HPDE6-E6E7 (cell line): ENCODE measurements at regions not wholly inside any gene's neighbourhood (a gene's known extent, or its start where the extent isn't known, plus 50 kb on each side); places are given as distances from the start of the nearest gene placed in this dataset.
"Not testable (repeated sequence)": the region's sequence is repeated elsewhere in the genome, so short reads cannot be mapped to it uniquely, and the experiment has no call there.

Source experiments
- DNase-seq: peaks from one replicate; pipeline ENCODE4 v3.0.0; 2011; ENCODE audit warnings: missing footprints; ENCODE audit errors: extremely low spot score

DNA sequence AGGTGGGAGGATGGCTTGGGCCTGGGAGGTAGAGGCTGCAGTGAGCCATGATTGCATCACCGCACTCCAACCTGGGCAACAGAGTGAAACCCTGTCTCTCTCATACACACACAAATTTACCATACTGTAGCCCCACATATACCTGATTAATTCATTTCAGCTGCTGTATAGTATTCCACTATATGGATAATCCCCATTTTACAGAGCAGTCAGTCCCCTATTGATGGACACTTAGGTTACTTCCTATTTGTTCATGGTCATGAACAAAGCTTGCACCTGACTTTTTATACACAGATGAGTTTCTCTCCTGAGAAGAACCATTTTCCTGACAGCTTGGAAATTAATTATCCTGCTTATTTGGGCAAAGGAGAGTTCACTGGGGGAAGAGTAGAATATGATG is 59.2 kb downstream of the EMX2 start:
- DNase-seq, result no peak

DNA sequence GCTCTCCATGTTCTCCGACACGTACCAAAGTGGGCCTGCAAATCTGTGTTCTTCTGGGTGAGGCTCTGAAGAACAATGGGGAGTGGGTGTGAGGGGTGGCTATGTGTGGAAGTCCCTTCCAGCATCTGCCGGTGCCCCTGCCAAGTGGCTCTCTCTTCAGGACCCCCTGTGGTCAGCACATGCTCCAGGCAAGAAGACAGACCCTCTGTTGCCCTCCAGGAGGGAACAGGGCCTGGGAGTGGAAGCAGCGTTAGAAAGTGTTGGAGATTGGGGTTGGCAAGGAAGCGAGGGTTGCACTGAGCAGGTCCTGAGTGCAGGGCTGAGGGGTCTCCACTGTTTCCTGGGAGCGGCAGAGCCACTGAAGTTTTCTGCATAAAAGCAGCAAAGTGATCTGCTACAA is 60.5 kb downstream of the EMX2 start:
- no peak for DNase-seq

DNA sequence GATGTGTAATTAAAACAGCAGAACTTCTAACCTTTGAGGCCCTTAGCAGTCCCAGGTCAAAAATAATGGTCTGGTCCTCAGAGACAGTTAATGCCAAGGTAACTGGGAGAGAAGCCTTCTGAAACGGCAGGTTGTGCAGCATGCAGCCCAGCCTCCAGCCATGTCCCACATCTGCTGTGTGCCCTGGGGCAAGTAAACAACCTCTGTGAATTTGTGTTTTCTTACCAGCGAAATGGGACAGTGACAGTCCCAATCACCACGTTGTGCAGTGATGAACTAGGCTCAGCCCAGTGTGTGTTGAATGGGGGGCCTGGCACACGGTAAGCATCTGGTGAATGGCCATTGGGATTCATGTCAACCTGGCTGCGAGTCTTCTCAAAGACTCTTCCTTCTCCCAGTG is 61.2 kb downstream of the EMX2 start:
- DNase-seq, result no peak

DNA sequence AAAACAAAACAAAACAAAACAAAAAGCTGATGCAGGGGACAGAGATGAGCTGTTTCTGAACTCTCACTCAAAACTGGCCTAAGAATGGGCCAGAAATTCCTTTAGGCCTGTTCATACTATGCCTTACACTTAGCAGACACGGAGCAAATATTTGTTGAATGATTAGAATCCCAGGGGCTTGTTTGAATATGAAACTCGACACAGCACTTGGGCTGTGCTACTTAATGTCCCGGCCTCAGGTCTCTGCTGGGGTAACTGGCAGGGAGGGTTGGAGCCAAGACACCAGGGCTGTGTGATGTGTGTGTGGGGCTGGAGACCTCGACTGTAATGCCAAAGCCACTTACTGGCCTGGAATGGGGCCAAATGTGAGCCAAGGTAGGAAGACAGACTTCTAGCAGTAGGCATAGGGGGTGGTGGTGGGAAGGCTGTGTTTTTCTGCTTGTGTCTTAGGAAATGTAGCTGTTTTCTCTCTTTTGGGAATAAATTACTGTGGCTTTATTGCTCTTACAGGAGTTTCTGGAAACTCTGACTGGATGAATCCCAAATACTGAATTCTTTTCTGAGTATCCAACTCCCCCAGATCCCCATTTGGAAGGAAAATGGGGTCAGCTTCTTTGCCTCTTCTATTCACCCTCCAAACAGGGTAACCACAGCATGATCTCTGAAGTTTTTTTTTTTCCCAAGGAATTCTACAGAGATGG is 66.7 kb downstream of the EMX2 start:
- DNase-seq, result no peak

DNA sequence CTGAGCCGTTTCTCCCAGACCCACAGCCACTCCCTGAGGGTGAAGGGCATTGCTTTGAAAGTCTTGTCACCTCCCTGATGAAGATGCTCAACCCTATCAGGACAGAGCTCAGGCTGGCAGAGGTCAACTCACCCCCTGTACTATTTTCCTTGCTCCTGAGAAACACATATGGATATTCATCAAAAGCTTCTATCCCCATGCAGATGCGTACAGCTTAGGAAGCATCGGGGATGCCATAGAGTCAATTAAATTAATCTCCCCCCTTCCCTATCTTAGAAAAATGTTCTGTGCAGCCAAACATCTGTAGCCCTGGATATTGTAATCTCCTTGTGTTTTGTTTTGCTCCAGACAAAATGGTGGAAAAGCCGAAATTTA is 67.2 kb downstream of the EMX2 start:
- DNase-seq, result no peak

DNA sequence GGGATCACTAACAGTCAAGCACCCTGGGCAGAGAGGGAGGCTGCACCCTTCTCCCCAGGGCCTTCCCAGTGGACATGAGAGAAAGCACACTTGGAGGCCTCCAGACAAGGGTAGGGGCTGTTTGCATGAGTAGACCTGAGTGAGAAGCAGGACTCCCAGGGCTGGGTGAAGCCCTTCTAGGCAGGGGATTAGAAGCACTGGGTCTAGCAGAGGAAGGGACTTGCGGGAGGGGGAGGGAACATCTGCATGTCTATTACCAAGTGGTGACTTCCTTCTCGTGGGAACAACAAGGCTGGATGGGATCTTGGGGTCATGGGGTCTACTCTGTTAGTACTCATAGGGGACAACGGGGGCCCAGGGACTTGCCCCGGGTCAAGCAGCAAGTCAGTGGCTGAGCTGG is 67.8 kb downstream of the EMX2 start:
- DNase-seq, result no peak

DNA sequence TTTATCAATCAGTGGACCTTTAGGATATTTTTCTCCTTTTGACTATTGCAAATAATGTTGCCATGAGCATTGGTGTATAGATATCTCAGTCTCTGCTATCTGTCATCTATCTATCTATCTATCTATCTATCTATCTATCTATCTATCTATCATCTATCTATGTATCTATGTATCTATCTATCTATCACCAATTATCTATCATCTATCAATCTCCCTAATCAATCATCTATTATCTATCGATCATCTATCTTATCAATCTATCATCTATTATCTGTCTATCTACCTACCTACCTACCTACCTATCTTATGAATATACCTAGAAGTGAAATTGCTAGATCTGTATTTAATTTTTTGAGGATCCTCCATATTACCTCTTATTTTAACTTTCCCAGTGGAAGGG is 69.6 kb downstream of the EMX2 start:
- DNase-seq, result no peak

DNA sequence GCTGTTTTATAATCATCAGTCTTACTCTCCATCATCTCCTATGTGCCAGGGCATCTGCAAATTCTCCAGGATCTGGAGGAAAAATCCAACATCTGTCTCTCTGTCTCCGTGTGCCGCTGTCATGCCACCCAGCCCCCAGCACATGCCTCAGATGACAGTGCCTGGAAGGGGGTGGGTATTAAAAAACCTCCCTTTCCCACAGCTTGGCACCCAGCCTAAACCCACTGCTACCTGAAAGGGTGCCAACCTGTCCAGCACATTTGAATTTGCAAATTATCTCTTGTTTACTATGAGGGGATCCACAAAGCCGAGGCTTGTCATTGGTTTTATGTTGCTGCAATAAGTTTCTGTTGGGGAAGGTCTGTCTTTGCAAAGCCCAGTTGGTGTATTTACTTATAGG is 73.1 kb downstream of the EMX2 start:
- DNase-seq, result no peak

DNA sequence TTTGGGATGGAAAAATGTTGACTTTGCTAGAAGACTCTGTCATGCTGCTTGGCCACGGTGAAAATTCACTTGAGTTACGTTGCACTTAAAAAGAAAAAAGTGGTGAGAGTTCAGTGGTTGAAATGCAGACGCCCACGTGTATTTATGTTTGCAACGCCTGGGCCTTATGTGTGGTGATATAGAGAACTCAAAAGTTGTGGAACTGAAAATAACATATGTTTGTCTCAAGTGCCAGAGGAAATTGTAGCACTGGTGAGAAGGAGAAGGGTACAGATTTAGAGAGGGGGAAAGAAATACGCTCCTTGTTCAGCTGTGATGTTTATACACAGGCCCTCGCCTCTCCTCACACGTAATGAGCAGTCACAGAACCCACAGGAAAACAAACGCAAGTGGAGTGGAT is 73.6 kb downstream of the EMX2 start:
- DNase-seq, result no peak

DNA sequence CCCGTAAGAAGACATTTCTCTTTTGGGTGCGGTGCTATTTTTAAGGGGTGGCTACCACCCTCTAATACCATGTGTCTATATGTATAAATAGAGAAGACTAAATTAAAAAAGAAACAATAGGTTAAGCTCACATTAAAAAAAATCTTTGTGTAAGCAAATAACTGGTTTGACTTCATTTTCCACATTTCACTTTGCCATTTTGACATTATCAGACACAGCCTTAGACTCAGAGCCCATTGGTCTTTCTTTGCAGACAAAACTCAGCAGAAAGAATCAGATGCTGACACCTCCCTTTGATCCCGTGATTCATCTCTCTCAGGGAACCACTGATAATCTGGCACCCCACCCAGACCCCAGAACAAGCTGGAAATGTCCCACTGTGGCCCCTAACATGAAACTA is 74.5 kb downstream of the EMX2 start:
- no peak for DNase-seq

DNA sequence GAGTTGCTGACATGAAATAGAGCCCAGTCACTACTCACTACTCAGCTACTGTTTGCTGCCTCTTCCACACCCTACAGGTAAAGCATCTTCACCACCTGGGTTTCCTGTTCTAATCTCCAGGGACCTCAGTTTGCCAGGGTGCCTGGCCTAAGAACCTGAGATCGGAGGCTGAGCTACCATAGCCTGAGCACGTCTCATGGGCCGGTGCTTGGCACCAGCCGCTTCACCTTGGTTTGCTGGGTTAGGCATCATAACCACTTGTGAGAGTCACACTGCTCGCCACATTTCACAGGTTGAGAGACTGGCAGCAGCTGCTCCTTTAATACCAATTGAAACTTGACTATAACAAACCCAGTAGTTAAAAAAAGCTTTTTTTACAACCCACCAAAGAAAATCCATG is 75.1 kb downstream of the EMX2 start:
- DNase-seq, result no peak

DNA sequence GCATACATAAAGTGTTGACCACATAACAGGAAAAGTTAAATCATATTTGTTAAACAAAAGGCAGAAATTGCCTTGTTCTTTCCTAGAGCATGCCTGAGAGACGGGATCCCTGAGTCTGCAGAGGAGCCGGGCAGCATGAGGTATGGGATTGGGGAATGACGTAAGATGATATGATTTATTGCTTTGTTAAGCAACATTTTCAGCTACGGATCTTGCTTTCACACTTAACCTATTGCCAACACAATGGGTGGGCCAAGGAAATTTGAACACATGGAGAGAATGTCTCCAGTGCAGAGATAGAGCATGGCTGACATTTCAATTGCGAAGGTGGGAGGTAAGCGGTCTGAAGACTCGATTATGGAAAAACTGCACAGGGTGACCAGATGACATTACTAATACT is 76.7 kb downstream of the EMX2 start:
- DNase-seq, result no peak

DNA sequence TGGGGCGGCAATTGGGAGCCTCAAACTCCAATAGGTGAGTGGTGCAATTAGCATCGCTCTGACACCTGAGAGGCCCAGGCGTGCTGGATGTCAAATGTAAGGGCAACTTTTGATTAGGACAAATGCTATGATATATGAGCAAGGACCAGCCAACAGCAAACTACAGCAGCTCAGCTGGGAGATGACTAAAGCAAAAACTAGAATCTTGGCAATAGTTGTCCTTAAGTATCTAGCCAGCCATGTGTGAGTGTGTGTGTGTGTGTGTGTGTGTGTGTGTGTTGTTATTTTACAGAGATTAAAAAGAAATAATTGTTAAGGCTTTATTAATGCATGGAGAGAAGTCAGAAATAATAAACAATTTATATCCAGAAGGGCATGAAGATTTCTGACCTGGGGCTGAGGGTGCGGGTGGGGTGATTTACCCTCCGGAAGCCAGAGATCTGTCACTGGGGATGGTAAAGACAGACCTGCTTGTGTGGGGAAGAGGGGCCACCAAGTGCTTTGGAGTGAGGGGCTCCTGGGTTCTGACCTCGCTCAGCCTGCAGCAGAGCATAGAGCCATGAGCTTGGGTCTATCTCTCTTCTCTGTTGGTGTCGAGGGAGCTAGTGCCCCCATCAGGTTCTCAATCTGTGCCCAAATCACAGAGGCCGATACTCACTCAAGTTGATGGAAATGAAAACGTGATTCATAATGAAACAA is 77.3 kb downstream of the EMX2 start:
- DNase-seq, result no peak

DNA sequence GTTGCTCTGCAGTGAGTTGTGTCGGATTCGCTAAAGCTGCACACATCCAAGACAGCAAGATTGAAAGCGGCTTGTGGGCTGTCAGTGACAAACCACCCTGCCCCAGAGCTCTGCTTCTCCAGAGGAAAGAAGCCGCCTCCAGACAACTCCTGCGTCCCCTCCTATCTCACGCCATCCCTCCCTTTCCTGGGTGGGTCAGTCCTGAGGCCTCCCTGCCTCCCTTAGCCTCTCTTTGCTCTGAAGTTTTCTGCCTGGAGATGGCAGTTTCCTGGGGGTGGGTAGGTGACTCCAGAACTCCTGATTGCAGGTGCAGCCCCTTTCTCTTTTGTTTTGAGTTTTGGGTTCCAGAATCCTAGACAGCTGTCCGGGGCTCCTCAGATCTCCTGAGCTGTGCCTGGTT is 78.7 kb downstream of the EMX2 start:
- no peak for DNase-seq

DNA sequence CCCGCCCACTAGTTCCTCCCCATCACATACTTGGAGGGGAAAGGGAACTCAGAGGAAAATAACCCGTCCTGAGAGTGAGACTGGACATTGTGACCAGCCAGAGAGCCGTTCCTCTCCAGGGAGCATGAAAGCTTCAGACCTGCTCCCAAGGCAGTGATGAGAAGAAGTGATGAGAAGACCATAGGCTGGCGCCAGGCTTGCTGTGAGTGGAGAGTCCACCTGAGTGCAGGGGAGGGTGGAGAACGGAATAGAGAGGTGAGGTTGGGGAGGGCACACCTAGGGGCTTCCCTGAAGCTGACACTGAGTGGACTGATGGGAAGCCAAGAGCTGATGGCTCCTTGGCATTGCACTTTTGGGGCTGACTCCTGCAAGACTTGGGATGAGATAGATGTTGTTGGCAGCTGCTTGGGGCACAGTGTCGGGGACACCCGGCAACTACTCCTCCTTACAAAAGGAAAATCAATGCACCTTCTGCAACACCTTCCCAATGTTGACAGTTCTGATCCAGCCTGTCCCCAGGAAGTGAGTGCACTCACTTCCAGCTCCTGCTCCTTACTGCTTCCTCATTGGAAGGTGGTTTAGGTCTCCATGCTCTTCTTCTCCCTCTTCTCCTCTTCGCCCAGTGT is 79.4 kb downstream of the EMX2 start:
- no peak for DNase-seq

DNA sequence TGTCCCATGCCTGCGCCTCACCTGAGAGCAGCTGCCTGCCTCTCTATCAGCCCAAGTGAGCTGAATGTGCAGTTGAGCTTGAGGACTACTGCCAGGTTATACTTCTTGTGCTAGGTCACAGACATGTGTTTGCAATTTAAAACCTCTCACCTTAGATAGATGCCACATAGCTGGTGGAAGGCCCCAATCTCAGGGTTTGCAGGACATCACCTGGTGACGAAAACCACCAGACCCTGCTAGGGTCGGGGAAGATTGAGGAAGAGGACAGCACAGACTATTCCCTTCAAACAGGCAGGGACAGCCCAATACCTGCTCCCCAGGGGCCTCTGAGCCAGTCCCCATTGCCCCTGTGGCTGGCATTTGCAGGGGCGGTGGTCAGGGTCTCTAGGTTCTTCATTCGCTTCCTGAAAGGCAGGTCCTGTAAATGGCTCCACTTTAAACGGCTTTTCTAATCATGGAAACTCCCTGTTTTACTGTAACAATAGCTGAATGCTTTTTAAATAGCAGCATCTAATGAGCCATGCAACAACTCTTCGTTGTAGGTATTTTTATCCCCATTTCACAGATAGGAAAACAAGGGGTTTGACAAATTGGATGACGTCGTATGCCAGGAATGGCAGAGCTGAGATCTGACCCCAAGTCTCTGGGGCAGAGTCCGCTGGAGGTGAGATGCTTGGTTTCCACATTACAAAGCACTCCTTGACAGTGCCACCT is 80.1 kb downstream of the EMX2 start:
- DNase-seq, result no peak

DNA sequence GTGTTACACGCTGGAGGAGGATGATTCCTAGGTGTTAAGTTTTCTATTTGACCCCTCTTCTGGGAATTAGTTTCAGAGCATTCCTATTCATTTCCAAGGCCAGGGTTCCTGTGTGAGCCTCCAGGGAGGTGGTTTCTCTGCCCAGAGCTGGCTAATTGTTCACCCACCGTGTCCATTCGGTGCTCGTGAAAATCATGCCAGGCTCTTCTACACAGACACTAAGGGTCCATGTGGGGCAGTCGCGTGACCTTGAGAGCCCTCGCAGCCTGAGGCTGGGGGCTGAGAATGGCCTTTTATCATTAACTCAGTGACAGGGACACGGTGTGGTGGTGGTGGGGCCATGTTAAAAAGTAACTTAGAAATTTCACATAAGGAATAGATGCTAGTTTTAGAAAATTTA is 83.7 kb downstream of the EMX2 start:
- DNase-seq, result no peak

DNA sequence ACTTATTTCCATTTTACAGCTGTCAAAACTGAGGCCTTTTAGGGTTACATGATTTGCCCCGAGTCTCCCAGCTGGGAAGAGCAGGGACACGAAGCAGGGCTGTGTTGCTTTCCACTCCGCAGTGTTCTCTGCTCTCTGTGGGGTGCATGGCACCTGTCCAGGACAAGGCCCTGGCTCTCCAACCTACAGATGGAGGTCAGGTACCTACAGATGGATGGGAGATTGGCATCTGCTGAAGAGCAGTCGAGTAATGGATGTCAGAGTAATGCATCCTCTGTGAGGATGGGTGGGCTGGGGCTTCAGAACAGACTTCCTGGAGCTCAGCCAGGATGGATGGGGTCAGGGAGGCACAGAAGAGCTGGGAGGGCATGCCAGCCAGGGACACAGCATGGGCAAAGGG is 85.0 kb downstream of the EMX2 start:
- DNase-seq, result no peak

DNA sequence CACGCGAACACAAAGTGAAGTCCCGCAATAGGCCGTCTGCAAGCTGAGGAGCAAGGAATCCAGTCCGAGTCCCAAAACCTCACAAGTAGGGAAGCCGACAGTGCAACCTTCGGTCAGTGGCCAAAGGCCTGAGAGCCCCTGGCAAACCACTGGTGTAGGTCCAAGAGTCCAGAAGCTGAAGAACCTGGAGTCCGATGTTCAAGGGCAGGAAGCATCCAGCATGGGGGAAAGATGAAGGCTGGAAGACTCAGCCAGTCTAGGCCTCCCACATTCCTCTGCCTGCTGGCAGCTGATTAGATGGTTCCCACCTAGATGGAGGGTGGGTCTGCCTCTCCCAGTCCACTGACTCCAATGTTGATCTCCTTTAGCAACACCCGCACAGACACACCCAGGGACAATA is 87.2 kb downstream of the EMX2 start:
- DNase-seq, result not testable (repeated sequence)

DNA sequence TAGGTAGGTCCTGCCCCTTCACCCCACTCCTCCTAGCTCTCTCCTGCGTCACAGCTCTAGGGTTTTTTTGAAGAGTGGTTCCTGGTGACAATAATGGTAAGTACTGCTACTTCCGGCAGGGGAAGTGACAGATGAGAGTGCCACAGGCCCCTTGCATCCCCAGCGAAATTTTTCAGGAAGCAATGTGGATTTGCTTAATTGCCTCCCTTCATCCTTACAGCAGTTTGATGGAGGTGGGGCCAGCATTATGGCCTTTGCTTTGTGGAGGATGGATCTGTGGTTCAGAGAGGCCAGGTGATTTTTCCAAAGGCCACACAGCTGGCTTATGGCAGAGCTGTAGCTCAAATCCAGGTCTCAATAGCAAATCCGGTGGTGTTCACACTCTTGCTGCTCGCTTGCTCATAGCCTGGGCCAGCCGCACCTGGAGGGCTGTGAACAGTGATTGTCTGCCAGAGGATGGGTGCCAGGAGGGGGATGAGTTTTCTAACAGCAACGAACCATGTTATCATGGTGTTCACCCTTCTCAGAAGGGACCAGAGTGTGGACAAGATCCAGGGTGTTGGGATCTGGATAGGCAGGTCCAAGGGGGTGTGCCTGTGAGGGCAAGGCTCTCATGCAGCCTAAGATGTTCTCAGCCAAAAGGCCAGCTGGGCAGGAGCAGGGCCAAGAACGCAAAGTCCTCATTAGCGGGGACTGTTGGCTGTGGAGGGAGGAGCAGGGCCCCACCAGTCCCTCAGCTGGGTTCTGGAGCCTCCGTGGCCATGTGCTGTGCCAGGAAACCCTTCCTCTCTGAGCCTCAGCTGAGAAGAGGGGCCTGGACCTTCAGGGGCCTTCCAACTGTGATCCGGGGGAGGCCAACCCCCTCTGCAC is 89.0 kb downstream of the EMX2 start:
- DNase-seq, result no peak

DNA sequence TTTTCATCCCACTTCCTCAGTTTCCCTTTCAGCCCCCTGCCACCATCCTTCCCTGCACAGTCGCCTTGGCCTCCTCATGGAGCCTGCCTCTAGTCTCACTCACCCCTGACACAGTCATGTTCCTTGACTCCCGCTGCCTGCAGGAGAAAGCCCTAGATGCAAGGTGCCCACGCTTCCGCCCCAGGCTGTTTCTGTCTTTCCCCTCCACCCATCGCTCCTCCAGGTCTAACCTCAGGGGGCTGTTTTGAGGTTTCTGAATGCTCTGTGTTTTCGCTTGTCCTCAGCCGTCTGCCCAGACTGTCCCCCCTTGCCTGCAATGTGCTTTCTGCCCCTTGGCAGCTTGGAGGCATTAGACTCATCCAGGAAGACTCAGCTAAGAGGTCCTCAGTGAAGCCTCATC is 89.9 kb downstream of the EMX2 start:
- DNase-seq, result no peak

DNA sequence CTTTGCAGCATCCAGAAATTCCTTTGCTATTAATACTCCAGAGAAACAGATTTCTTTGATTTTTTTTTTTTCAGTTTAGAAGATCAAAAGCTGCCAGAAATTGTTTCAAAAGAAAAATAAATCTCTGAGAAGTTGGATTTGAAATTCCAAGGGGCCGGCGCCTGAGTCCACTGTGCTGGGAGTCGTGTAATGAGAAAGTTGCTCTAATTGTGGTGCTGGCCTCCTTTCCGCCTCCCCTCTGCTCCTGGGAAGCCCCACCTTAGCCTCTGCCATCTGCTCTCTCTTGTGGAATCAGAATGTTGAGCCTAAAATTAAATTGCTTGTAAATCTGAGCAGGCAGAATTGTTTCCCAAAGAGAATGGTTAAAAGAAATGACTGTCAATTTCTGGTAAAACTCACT is 93.3 kb downstream of the EMX2 start:
- DNase-seq, result no peak
